PC-3 (cell line): ENCODE measurements at regions not wholly inside any gene's neighbourhood (a gene's known extent, or its start where the extent isn't known, plus 50 kb on each side); places are given as distances from the start of the nearest gene placed in this dataset.

Experiments used
- ATAC-seq: fragments of 200-7000 bp; cut with Tn5 transposase; 2 replicates; pipeline ENCODE4 v1.9.1; 2020; ENCODE audit warnings: mild to moderate bottlenecking, moderate library complexity
- BruUV-seq: library from RNA; stranded (reverse); fragments of 400-500 nt; replicated peaks from 2 replicates; lab custom pipeline; 2021; lab: Mats Ljungman, UMichigan
- CTCF ChIA-PET: fragments of 300-600 bp; sonication (Branson Sonifier 250); formaldehyde crosslinking; loops from one replicate; lab custom pipeline; 2022; ENCODE audit warnings: antibody characterized with exemption; lab: Charles Lee
- POLR2A ChIA-PET: fragments of 300-600 bp; sonication (Branson Sonifier 250); formaldehyde crosslinking; loops from one replicate; lab custom pipeline; 2022; ENCODE audit warnings: antibody characterized with exemption; ENCODE audit not compliant: unreplicated experiment; lab: Charles Lee
- DNase-seq: peaks from one replicate; pipeline ENCODE4 v3.0.0-alpha.2; 2015
- H2AFZ ChIP-seq: fragments of 300-600 bp; sonication (generic); 2 replicates; pipeline ENCODE4 v1.6.0; 2016; ENCODE audit warnings: antibody characterized with exemption, low read length
- H3F3A ChIP-seq: fragments of 300-600 bp; sonication (generic); one replicate; pipeline ENCODE4 v1.6.0; 2017; ENCODE audit warnings: antibody characterized with exemption, low read length, control low read depth, mild to moderate bottlenecking; ENCODE audit not compliant: unreplicated experiment
- H3K27ac ChIP-seq: fragments of 300-600 bp; sonication (generic); 2 replicates; pipeline ENCODE4 v1.5.1; 2016; ENCODE audit warnings: mild to moderate bottlenecking, low read length
- H3K27me3 ChIP-seq: fragments of 300-600 bp; sonication (generic); 2 replicates; pipeline ENCODE4 v1.6.1; 2016; ENCODE audit warnings: low read length, mixed read lengths
- H3K36me3 ChIP-seq: fragments of 300-600 bp; sonication (generic); 2 replicates; pipeline ENCODE4 v1.6.1; 2016; ENCODE audit warnings: low read depth, mixed run types, low read length, mixed read lengths
- H3K4me1 ChIP-seq: fragments of 300-600 bp; sonication (generic); 2 replicates; pipeline ENCODE4 v1.5.1; 2016; ENCODE audit warnings: low read length; ENCODE audit not compliant: insufficient read depth
- H3K4me2 ChIP-seq: fragments of 300-600 bp; sonication (generic); 2 replicates; pipeline ENCODE4 v1.6.0; 2016; ENCODE audit warnings: low read length
- H3K4me3 ChIP-seq: fragments of 300-600 bp; sonication (generic); 2 replicates; pipeline ENCODE4 v1.5.1; 2016; ENCODE audit warnings: mild to moderate bottlenecking, low read length, mixed read lengths
- H3K79me2 ChIP-seq: fragments of 300-600 bp; sonication (generic); 2 replicates; pipeline ENCODE4 v1.6.1; 2017; ENCODE audit warnings: low read length, mixed read lengths
- H3K9ac ChIP-seq: fragments of 300-600 bp; sonication (generic); 2 replicates; pipeline ENCODE4 v1.6.0; 2016; ENCODE audit warnings: mild to moderate bottlenecking, low read length
- H3K9me2 ChIP-seq: fragments of 300-600 bp; sonication (generic); replicated peaks from 2 replicates; pipeline ENCODE4 v1.6.1; 2016; ENCODE audit warnings: mixed run types, low read length, mixed read lengths
- H3K9me3 ChIP-seq: fragments of 300-600 bp; sonication (generic); 2 replicates; pipeline ENCODE4 v1.6.1; 2016; ENCODE audit warnings: low read length, mixed read lengths
- H4K20me1 ChIP-seq: fragments of 300-600 bp; sonication (generic); 2 replicates; pipeline ENCODE4 v1.6.1; 2016; ENCODE audit warnings: low read length, mixed read lengths
- EZH2 ChIP-seq: fragments of 300-600 bp; sonication (generic); IDR thresholded peaks from one replicate; pipeline ENCODE4 v1.6.1; 2017; ENCODE audit warnings: antibody characterized with exemption, mild to moderate bottlenecking, low read length; ENCODE audit not compliant: unreplicated experiment
- EZH2phosphoT487 ChIP-seq: fragments of 300-600 bp; sonication (generic); IDR thresholded peaks from 2 replicates; pipeline ENCODE4 v1.6.1; 2018; ENCODE audit warnings: mild to moderate bottlenecking, antibody characterized with exemption, low read length, borderline replicate concordance
- intact Hi-C: fragments of 100-400 bp; cut with micrococcal nuclease; formaldehyde crosslinking; loops from 2 replicates; pipeline ENCODE4 v1.9.0; 2023
- TF ChIP-seq, protein P1 (sequence below): fragments of 300-600 bp; sonication (generic); conservative IDR thresholded peaks from 2 replicates; pipeline ENCODE4 v1.5.1; 2017; ENCODE audit warnings: antibody characterized with exemption, low read depth, mild to moderate bottlenecking, low read length

DNA sequence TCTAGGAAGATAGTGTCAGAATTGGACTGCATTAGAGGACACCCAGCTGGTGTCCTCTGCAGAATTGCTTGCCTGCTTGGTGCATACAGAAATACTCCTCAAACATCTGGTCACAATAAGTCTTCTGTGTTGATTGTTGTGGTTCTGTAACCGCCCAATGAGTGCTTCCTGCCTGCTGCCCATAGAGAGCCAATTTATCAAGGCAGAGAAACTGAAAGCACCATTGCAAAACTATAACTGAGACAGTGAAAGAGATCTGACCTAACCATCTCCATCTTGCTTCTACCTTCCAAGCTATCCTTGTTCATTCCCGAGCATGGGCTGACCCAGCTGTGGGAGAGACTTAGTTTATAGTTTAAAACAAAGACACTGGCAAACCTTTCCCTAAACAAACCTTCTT, 462.4 kb upstream of the RGS18 start:
- H3K27ac ChIP-seq, result no peak overlapping the region
- H3K79me2 ChIP-seq, result no peaks in the 10 kb centered on the region
- DNase-seq (no peak), ATAC-seq (no peak)
- ChIA-PET CTCF (no interaction called here), POLR2A (no interaction called here)
- intact Hi-C loops, result no loop called here
- no peak overlapping the region for H3K4me2 ChIP-seq
- no peaks in the 10 kb centered on the region for H3K4me1 ChIP-seq
- no peak overlapping the region for H3K4me3 ChIP-seq
- H2AFZ ChIP-seq, result no peak overlapping the region
- BruUV-seq, result no TSS peak
- TF ChIP-seq, protein P1, sequence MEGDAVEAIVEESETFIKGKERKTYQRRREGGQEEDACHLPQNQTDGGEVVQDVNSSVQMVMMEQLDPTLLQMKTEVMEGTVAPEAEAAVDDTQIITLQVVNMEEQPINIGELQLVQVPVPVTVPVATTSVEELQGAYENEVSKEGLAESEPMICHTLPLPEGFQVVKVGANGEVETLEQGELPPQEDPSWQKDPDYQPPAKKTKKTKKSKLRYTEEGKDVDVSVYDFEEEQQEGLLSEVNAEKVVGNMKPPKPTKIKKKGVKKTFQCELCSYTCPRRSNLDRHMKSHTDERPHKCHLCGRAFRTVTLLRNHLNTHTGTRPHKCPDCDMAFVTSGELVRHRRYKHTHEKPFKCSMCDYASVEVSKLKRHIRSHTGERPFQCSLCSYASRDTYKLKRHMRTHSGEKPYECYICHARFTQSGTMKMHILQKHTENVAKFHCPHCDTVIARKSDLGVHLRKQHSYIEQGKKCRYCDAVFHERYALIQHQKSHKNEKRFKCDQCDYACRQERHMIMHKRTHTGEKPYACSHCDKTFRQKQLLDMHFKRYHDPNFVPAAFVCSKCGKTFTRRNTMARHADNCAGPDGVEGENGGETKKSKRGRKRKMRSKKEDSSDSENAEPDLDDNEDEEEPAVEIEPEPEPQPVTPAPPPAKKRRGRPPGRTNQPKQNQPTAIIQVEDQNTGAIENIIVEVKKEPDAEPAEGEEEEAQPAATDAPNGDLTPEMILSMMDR, result no peak
- no peak for TF ChIP-seq EZH2
- TF ChIP-seq EZH2phosphoT487, result no peak
- no peaks in the 10 kb centered on the region for H3K27me3 ChIP-seq
- H3F3A ChIP-seq, result no peaks in the 10 kb centered on the region
- H3K9ac ChIP-seq, result no peak overlapping the region
- no peaks in the 10 kb centered on the region for H3K9me3 ChIP-seq
- H3K9me2 ChIP-seq, result no peaks in the 10 kb centered on the region
- H3K36me3 ChIP-seq, result no peaks in the 10 kb centered on the region
- H4K20me1 ChIP-seq, result no peaks in the 10 kb centered on the region

DNA sequence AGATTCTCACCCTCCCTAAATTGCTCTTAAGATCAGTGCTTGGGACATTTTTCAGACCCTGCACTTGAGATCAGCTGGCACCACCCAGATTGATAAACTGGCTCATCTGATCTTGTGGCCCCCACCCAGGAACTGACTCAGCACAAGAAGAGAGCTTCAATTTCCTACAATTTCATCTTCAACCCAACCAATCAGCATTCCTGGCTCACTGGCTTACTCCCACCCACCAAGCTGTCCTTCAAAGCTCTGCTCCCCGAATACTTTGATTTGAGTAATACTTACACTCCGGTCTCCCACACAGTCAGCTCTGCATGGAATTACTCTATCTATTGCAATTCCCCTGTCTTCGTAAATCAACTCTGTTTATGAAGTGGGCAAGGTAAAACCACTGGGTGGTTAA, 461.9 kb upstream of the RGS18 start:
- Histone ChIP-seq H2AFZ (no peak overlapping the region), H4K20me1 (no peaks in the 10 kb centered on the region), H3K79me2 (no peaks in the 10 kb centered on the region), H3K4me3 (no peak overlapping the region), H3K9ac (no peak overlapping the region), H3K27me3 (no peaks in the 10 kb centered on the region), H3F3A (no peaks in the 10 kb centered on the region), H3K9me3 (no peaks in the 10 kb centered on the region), H3K27ac (no peak overlapping the region), H3K4me2 (no peak overlapping the region), H3K36me3 (no peaks in the 10 kb centered on the region), H3K4me1 (no peaks in the 10 kb centered on the region), H3K9me2 (no peaks in the 10 kb centered on the region)
- intact Hi-C loops, result no loop called here
- CTCF ChIA-PET, result no interaction called here
- TF ChIP-seq, protein P1, result no peak
- TF ChIP-seq EZH2phosphoT487 (no peak), EZH2 (no peak)
- BruUV-seq, result no TSS peak
- no peak for ATAC-seq
- POLR2A ChIA-PET, result no interaction called here
- DNase-seq, result no peak

DNA sequence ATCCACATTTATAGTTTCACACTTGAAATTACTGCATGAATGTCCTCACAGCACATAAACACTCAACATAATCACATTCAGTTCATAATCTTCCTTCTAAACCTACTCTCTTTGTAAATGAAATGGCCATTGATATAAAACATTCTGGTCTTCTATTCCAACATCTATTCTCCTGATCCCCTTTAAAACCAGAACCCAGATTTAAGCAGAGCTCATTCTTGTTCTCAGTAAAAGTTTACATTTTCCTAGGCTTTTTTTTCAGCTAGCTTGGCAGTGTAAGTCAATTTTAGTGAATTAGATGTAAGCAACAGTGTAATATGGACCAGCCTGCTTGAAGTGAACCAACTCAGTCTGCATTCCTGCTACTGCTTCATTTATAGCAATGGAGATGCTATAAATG, 460.7 kb upstream of the RGS18 start:
- Histone ChIP-seq H3K9ac (no peak overlapping the region), H3K4me2 (no peak overlapping the region), H3K4me3 (no peak overlapping the region), H3K36me3 (no peaks in the 10 kb centered on the region), H3F3A (no peaks in the 10 kb centered on the region), H3K27ac (no peak overlapping the region), H3K79me2 (no peaks in the 10 kb centered on the region), H3K27me3 (no peaks in the 10 kb centered on the region), H3K9me2 (no peaks in the 10 kb centered on the region), H4K20me1 (no peaks in the 10 kb centered on the region), H3K9me3 (no peaks in the 10 kb centered on the region), H2AFZ (no peak overlapping the region), H3K4me1 (peaks cover 10% of the 10 kb centered on the region; the same call in 1 of the 2 replicates)
- BruUV-seq, result no TSS peak
- intact Hi-C loops, result no loop called here
- DNase-seq (no peak), ATAC-seq (no peak)
- ChIA-PET POLR2A (no interaction called here), CTCF (no interaction called here)
- TF ChIP-seq, protein P1, result no peak
- no peak for TF ChIP-seq EZH2phosphoT487
